SK-N-MC (cell line): ENCODE measurements at regions not wholly inside any gene's neighbourhood (a gene's known extent, or its start where the extent isn't known, plus 50 kb on each side); places are given as distances from the start of the nearest gene placed in this dataset.

Source experiments
- EZH2 ChIP-seq: fragments of 200-600 bp; sonication (generic); IDR thresholded peaks from one replicate; pipeline ENCODE4 v1.6.1; 2017; ENCODE audit warnings: antibody characterized with exemption
- POLR2AphosphoS5 ChIP-seq: IDR thresholded peaks from 2 replicates; pipeline ENCODE4 v1.6.1; 2012; ENCODE audit warnings: mild to moderate bottlenecking, low read depth, low read length, borderline replicate concordance

DNA sequence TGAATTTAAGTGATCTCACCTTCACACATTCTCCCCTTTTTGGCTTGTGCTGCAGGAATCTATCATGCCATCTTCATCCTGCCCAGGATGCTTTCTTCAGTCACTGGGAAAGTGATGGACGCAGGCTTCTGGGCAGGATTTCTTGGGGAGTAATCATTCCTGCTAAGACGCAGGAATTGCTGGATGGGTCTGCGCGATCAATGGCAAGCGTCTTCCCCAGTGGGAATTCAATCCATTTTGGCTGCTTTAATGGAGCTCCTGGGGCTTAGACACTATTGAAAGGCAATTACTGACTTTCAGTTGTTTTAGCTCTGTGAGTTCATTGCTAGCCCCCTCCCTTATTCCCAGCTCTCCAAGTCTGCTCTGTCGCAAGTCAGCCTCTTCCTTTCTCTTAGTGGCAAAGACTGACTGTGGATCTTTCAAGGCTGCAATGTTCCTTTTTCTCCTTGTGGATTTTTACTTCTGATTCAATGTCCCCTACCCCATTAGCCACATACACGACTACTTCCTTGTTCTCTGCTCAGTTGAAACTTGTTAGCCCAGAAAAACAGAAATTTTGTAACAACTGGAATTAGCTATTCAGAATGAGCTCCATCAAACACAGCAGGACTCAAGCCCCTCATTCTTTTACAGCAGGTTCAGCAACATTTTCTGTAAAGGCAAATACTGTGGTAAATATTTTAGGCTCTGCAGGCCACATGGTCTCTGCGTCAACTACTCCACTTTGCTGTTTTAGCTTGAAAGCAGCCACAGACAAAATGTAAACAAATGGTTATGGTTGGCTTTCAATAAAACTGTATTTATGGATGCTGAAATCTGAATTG, 154.9 kb downstream of the ASB9 start:
- TF ChIP-seq EZH2 (no peak), POLR2AphosphoS5 (no peak)
